GM19463 (cell line): ENCODE measurements at regions not wholly inside any gene's neighbourhood (a gene's known extent, or its start where the extent isn't known, plus 50 kb on each side); places are given as distances from the start of the nearest gene placed in this dataset.

Experiments used
- ATAC-seq: cut with Tn5 transposase; IDR thresholded peaks from one replicate; pipeline ENCODE4 v1.9.1; 2021; ENCODE audit warnings: mild to moderate bottlenecking, moderate library complexity; ENCODE audit not compliant: unreplicated experiment

DNA sequence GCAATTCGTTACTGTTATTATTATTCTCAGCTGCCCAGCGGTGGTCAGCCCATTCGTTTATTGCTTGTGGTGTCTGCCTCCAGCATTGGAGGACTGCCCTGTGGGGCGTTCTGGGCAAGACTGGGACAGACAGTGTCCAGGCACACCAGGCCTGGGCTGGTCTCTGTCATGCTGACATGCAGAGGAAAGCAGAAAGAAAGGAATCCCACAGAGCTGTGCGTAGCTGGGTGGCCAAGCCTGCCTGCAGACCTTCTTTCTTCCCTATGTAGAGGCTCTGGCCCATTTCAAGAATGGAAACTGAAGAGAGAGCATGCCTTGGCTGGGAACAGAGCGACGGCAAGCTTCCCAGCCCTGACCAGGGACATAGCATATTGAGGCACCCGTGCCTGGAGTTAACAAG is 525.3 kb upstream of the TBX3 start:
- no peak for ATAC-seq

DNA sequence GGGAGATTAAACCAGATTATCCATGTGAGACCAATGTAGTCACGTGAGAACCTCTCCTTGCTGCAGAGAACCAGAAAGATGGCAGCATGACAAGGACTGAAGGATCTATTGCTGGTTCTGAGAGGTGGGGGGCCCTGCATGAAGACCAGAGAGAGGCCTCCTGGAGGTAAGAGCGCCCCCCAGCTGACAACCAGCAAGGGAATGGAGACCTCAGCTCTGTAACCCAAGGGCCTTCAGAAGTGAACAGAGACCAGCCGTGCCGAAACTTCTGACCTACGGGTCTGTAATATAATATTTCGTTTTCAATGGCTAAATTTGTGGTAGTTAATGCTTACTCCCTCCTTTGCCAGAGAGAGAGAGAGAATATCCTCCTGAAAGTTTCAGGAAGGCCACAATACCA is 524.1 kb upstream of the TBX3 start:
- ATAC-seq: no peak

DNA sequence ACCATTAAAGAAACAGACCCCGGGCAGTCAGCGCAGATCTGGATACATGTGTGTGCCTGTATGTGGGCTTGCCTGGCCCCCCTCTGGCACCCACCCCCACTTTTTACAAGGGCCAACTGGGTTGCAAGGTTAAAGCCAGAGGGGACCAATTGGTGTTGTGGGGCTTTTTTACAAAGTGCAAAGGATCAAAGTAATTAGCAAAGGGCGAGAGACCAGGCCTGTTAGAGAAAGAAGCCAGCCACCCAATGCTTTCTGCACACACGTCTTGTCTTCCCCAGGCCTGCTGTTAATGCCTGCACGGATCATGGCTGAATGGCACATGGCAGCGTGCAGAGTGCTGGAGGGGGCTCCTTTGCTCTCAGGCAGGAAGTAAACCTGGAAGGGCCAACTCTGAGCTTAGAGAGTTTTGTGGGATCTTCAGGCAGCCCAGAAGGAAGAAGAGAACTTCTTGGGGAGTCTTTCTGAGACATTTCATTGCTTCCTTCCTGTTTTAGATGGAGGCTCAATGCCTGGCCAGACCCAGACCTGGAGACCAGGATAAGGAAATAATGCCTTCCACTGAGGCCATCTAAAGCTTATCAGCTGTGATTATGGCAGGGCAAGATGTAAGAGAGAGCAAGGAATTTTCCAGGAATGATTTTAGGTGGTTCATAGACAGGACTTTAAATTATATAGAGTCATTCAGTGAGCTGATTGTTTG is 523.4 kb upstream of the TBX3 start:
- no peak for ATAC-seq

DNA sequence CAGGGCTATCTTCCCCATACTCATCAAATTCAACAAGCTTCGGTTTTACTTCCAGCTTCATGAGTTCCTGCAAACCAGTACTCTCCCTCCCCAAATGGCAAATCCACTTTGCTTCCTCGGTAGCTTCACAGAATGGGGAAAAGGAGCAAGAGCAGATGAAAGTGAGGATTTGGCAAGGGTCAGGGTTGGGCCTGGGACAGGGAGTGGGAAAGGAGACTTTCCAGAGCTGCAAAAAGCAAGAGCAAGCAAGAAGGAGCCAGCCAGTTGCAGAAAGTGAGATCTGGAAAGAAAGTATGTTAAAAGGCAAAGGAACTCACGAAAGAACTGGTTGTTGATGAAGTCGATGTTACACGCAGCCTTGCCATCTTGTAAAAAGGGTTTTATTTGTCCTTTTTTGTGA is 522.8 kb upstream of the TBX3 start:
- ATAC-seq: no peak

DNA sequence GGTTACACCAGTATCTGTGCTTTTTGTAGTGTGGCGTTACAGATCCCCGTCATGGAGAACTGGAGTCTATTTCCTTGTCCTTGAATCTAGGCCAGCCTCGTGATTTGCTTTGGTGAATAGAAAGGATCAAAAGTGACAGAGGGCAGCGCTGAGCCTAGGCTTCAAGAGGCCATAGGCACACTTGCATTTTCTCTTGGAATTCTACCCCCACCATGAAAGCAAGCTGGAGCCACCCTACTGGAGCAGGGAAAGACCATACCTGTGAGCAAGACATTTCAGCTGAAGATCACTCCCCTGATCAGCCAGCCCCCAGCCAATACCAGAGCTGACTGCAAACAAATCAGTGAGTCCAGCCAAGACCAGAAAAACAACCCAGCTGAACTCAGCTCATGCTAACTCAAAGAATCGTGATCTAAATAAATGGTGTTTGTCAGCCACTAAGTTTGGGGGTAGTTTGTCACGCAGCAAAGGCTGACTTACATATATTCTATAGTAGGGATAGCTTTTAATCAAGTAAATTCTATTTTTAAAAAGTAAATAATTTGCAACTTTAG is 521.9 kb upstream of the TBX3 start:
- no peak for ATAC-seq

DNA sequence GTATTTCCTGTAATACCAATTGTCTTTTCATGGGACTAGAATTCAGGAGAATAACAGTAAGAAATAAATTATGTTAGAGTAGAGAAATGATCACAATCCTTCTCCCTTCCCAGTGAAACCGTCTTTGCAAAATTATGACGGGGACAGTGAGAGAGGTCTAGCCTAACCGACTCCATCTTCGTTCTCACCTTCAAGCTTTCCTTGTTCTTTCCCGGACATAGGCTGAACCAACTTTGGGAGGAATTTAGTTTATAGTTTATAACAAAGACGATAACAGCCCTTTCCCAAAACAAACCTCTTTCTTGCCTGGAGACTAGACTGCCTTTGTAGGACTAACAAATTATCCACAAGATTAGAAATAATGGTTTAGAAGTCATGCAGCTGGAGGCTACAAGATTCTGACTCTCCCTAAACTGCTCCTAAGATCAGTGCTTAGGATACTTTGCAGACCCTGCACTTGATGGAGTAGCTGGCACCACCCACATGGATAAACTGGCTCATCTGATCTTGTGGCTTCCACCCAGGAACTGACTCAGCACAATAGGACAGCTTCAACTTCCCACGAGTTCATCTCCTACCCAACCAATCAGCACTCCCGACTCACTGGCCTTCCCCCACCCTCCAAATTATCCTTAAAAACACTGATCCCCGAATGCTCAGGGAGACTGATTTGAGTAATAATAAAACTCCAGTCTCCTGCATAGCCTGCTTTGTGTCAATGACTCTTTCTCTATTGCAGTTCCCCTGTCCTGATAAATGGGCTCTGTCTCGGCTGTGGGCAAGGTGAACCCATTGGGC is 521.2 kb upstream of the TBX3 start:
- no peak for ATAC-seq

DNA sequence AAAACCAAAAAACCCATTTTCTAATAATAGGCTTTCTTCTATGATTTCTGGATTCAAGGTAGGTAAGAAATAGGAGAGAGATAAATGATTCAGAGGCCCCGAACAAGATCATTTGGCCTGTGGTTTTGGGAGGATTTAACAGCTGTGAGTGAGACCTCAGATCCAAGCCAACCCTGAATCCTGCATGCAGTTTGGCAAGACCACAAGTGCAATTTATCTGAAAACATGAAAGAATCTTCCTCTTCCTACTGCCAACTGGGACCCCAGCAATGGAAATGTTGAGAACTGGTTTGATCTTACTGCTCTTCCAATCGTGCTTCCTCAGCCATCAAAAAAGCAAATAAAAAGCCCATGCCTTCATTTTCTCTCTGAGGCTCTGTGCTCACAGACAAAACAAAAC is 519.7 kb upstream of the TBX3 start:
- ATAC-seq: no peak

DNA sequence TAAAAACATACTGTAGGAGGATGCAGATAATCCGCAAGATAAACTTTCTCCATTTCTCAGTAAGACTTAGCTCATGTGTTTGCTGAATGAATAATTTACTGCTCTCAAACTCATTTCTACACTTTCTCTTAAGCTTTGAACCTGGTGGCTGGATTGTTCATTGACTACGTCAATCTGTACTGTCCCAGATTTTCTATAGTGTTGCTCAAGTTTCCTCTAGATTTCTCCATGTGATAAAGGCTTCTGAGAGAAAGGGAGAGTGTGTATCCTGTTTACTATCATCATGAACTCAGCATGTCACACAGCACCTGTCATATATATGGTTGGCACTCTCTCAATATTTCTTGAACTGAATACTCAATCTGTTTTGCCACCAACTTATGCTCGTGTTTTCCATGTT is 518.0 kb upstream of the TBX3 start:
- ATAC-seq: no peak

DNA sequence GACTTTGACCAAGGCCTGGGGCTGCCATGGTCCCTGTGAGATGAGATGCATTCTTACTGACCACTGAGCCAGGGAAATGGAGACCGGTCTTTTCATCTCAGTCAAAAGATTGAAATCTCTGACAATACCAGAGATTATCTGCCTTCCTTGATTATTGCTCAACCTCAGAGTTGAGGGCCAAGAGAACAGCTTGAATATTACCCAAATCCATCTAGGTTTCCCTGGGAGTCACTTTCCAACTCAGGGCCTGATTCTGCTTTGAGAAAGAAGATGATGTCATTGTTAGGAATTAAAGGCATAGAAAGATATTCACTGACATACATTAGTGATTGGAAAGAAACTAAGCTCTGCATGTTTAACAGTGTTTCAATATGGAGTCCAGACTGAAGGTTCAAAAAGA is 515.9 kb upstream of the TBX3 start:
- no peak for ATAC-seq

DNA sequence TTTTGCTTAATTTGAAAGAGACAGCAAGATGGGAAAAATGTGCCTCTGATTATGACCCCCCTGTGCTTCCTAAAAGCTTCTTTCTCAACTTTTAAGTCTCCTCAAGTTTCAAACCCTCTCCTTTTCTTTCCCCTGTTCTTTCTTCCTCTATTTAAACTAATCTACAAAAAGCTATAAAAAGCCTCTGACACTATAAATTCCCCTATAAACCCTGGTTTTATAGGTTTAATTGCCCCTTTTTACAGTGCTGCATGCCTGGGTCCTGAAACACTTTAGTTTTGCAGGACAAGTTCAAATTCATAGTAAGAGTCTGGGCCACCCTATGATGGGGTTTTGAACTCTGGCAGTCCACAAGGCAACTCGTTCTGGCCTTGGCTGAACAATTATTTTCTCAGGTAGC is 510.9 kb upstream of the TBX3 start:
- ATAC-seq: no peak

DNA sequence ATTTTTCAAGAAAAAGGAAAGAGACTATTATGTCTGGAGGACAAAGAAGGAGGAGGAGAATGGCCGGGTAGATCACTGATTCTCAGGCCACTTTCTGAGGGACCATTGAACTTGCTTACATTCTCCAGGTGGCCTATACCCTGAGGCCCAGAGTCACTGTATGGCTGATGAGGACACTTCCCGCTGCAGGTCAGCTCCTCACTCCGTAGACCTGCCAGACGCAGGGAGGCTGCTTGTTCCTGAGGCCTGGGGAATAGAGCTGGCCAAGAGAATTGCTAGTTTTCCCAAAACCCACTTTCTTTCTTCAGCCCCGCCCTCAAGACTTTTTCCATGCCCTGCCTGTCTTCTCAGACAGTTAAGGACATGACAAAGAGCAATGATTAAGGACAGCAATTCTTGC is 510.5 kb upstream of the TBX3 start:
- no peak for ATAC-seq

DNA sequence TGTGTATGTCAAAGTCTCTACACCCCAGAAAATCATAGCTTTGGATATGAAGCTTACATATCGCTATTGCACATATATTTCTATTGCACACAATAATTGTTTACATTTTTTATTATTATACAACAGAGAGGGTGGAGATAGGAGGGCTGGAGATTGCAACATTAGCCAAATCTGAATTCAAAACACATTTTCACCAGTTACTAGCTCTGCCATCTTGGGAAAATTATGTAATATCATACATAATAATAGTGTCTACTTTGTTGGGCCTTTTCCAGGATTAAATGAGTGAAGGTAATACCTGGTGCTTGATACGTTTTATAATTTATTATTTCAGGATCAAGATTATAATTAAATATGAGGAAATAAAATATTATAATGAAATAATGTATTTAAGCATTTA is 507.4 kb upstream of the TBX3 start:
- ATAC-seq: no peak

DNA sequence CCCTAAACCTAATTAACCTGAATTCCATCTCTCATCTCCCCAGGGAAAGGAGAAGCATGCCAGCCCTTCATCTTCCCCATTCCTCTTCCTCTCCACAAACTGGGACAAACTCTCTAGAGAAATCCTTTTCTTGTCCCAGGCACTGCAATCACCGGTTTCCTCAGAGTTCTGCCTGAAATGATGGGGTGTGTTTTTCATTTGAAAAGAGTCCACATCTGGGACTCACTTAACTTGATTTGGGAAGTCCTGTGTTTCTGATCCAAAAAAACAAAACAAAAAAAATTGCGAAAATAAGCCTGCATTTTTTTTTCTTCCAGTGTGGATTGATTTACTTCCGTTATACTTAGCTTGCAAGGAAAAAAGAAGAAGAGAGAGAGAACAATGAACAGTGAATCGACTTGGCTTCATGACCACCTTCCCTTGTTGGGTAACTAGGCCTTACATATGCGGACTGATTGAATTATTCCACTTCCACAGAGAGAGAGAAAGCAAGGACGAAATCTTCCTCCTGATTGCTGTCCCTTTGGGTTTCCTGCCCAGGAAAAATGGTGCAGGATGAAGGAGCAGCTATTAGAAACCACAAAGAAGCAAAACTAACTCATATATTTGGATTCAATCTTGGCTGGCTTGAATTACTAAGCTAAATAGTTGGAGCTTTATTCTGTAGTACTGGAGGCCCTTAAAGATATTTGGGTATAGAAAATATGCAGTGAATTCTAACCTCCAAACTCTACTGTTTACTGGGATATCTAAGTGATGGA is 506.2 kb upstream of the TBX3 start:
- no peak for ATAC-seq

DNA sequence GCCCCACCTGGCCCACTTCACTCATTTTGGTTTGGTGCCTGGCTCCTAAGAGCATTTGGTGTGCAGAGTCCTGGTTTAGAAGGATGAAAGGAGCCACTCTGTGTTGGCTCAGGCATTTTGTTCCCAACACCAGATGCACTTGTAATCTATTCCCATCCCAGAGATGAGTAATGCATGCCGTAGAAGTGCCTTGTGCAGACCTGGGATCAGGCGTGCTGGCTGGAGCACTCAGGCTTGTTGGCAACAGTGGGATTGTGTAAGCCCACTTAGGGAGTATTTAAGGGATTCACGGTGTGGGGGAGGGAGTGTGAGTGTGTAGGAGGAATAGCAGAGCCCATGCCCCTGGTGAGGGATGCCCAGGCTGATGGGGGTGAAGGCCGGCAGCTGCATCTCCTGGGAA is 501.5 kb upstream of the TBX3 start:
- no peak for ATAC-seq

DNA sequence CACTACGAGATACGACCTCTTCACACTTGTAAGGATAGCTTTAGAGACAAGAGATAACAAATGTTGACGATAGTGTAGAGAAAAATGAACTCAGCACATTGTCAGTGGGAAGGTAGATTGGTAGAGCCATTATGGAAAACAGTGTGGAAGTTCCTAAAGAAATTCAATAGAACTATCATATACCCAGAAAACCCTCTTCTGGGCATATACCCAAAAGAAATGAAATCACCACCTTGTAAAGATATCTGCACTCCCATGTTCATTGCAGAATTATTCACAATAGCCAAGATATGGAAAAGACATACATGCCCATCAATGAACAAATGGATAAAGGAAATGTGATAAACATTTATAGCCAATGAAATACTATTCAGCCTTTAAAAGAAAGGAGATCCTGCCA is 499.8 kb upstream of the TBX3 start:
- ATAC-seq: no peak

DNA sequence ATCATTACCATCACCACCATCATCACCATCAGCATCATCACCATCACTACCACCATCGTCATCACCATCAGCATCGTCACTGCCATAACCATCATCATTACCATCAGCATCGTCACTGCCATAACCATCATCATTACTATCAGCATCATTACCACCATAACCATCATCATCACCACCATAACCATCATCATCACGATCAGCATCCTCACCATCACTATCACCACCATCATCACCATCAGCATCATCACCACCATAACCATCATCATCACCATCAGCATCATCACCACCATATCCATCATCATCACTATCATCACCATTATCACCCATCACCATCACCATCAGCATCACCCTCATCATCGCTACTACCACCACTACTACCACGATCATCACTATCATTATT is 493.9 kb upstream of the TBX3 start:
- ATAC-seq: no peak

DNA sequence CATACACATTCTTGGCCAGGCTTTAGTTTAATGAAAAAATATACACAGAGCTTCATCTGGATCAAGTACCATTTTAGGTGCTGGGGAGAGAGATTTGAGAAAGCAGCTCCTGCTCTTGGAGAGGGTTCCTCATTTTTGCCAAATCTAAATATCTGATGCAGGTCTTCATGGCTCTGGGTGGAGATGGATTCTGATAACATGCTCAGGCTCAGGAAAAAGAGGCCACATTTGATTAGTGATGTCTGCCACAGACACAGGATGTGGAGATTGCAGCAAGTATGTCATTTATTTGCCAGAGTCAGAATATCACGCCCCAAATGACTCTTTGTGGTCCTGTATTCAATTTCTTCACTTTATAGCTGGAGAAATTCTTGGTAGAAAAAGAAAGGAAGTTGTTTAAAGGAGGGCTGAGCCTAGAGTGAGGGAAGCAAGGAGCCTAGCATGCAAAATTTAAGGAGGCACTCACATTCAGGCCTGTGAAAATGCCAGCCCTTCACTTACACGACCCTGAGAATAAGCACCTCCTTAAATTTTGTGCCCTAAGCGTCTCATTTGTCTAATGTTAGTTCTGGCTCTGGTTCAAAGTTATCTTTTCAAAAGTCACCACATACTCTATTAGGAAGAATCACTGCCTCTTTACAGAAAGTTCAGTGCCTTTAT is 492.9 kb upstream of the TBX3 start:
- ATAC-seq: no peak

DNA sequence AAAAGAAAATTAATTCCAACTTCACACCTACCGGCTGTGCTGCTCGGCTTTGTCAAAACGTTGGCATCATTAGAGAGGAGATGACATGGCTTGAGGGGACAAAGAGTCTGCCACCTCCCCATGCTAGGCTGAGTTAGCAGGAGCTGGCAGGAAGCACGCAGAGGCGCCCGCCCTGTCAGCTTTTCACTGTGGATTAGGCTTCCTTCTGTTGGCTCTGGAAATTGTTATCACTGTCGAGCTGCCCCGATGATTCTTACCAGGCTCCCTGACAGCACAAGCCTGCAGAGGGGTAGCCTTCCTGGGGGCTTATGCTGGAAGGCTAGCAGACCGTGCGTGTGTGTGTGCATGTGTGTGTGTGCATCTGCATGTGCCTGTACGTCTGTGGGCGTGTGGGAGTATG is 490.9 kb upstream of the TBX3 start:
- no peak for ATAC-seq

DNA sequence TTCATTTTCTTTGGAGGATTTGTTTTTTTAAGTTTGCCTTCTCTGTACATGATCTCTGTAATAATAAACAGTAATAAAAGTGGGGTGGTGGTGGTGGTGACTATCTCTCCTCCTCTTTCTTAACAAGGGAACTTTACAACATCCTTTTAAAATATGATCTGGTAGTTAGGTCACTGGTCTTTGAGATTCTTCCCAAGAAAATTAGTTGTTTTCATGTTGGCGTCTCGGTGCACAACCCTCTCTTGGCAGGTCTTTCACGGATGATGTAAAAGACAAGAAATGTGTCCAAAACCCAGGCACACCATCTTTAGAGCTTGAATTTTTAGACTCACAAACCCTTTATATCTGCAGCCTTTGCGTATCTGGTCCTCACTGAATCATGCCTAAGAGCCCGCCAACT is 488.5 kb upstream of the TBX3 start:
- ATAC-seq: no peak

DNA sequence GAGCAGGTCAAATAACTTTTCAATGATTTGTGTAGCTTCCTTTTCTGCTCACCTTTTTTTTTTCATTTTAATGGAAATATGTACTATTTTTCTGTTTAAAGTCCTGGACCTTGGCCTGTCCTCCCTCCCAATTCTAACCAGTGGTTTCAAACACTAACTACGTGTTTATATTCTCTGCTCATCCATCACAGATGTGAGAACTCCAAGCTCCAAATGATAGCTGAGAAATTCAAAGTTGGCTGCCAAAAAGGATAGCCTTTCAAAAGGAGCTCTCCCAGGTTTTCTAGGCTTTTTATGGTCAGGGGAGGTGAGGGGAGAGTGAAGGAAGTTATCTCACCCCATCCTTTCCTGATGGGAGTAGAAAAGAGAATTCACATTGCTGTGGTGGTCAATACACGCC is 486.0 kb upstream of the TBX3 start:
- ATAC-seq: no peak

DNA sequence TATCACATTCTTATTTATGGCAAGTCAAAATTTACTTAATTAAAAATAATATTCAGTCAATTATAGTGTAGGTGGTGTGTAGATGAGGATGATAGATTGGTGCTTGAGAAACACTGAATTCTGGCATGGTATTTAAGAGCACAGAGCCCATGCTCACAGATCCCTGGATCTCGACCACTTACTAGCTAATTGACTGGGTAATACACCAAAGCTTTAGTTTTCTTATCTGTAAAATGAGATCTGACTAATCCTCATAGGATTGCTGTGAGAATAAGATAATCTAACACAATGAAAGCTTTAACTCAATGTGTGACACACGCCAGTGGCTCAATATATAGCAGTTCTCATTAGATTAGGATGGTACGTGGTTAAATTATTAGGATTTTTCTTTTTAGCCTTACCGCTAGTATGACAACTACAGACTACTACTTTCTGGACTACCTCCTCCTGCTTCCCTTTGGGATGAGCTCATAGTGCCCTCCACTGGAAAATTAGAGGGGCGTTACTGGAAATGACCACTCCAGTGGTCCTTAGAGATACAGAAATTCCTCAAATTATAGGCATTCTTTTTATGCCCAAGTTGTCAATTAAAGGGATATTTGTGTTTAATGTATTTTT is 482.8 kb upstream of the TBX3 start:
- no peak for ATAC-seq
